GM18498 (cell line): ENCODE measurements at regions not wholly inside any gene's neighbourhood (a gene's known extent, or its start where the extent isn't known, plus 50 kb on each side); places are given as distances from the start of the nearest gene placed in this dataset.

Experiments
- ATAC-seq: cut with Tn5 transposase; IDR thresholded peaks from one replicate; pipeline ENCODE4 v1.9.1; 2021; ENCODE audit warnings: mild to moderate bottlenecking, moderate library complexity; ENCODE audit not compliant: unreplicated experiment

DNA sequence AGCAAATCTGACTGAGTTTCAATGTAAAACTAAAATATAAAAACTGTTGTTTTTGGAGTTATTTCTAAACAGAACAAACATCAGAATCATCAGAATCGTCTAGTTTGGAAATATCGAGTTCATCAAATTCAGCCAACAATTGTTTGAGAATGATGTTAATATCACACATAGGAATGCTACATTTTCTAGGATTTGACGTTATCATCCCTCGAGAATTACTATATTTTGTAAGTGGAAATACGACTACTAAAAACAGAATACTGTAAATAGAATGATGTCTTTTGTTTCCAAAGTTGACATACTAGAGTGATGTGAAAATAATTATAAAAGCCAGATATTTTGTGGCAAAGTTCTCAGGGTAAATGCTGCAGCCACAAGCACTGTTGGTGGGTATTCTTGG lies 805.9 kb downstream of the TLE1 start:
- no peak for ATAC-seq

DNA sequence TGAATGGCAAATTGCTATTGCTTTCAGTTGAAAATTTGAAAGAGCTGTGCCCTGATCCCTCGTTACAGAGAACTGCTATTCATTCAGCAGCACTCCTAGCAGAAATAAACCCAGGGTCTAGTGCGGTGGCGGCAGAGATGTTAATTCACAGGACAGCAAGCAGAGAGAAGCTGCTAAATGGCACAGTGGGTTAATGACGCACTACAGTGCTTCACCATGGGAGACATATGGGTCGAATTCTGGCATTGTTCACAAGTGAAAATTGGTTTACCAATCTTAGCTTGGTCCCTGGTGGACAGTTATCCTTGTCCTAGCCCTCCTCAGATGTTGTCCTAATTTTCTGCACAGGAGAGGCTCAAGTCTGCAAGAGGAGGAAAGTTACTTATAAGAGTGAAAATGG lies 807.4 kb downstream of the TLE1 start:
- no peak for ATAC-seq

DNA sequence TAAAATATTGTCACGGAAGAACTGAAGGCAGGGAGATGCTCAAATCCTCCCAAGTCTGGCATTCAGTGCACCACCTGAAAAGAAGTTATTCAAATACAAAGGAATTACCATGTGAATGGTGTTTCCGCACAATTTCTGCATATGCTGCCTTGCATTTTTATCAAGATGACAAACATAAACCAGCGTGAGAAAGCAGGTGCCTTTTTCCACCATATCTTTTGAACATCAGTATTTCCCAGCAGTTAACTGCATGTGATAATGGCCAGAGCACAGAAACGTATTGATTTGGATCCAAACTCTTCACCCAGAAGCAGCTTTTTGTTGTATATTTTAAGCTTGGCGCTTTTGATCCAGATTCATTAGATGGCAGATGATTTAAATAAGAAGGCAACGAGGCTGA lies 808.0 kb downstream of the TLE1 start:
- no peak for ATAC-seq

DNA sequence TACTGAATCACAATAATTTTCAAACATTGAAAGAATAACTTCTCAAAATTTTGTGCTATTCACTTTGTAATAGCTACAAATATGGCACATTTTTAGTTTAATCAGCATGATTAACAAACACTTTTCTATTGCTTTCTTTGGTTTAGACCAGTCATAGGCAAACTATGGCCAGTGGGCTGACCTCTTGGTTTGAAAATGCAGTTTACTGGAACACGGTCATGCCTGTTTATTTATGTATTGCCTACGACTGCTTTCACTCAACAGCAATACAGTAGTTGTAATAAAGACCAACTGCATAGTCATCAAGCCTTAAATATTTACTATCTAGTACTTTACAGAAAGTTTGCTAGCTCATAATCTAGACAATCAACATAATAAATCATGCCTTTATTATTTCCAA lies 810.8 kb downstream of the TLE1 start:
- ATAC-seq: no peak

- ATAC-seq: no peak
These were observed 813.4 kb downstream of the TLE1 start for GRCh38 chr9:80875947-80876346.

DNA sequence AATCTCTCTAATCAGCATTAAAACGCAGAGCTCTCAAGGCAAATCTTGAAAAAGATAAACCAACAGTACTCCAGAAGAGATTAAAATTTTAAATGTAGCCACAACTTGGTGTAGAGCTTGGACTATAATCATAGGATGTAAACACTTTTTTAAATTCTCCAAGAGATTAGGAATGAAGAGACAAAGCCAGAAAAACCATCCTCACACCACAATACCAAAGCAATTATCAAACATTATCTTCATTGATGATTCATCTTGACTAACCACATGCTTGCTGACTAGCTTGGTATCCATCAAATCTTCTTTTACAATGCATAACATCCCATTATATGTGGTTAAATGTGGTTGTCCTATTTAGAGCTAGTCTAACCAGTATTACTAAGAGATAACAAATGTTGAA lies 815.1 kb downstream of the TLE1 start:
- ATAC-seq: no peak

- ATAC-seq: no peak
These were observed 815.5 kb downstream of the TLE1 start for GRCh38 chr9:80873861-80874260.

DNA sequence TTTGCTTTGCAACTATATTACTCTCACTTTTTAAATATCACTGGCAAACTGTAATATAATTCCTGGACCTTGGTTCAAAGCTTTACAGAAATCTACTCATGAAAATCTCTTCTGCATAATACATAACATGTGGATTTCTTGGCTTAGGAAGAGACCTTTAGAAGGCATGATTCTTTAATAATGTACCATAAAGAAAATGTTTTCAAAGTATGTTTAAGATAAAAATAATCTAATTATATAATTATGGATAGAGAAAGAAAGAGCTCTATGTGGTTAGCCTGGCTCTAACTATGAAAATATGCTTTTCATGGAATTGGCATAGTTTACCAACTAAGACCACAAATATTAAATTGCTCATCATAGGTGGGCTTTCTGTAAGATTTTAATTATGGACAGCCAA lies 817.8 kb downstream of the TLE1 start:
- ATAC-seq: no peak

- ATAC-seq: no peak
These were observed 821.6 kb downstream of the TLE1 start for GRCh38 chr9:80867731-80868130.

DNA sequence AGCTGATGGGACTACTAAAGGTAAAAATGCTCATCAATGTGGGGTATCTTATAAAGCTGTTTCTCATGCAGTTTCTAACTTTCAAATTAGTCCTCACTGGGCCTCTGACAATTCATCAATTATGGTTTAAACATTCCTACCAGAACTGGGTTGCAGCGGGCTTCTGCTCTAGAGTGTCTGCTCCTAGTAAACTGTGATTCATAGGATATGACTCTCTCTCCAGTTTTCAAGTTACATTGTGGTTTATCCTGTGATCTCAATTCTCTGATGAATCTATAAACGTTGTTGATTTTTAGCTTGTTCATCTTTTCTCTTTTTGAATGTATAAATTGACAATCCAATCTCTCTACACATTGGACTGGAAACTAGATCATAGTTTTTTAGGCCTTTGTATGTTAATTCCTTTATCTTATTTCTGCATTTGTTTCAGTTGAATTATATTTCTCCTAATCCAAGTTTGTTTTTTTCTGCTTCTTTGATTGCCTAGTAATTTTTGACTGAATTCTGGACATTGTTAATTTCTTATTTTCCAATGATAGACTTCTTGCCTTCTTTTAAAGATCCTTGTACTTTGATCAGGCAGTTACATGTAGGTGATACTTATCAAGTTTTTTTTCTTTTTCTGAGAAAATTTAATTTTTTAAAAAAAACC lies 822.6 kb downstream of the TLE1 start:
- no peak for ATAC-seq

DNA sequence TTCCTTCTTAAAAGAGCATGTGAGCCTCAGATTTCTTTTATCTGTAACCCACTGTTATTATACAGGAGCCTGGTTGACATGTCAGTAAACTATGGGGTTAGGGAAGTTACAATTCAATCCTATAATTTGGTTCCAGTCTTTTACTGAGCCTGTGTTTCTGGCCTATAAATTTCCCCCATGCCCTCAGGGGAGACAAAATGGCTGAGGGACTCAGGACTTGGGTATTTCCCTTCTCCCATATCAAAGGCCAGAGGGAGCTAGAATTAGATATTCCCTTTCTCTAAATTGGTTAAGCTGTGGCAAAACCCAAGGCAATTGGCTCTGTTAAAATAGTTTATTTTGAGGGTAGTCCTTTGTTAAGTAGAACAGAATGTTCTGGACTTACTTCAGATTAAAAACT lies 823.2 kb downstream of the TLE1 start:
- ATAC-seq: no peak

- no peak for ATAC-seq
These were observed 846.3 kb downstream of the TLE1 start for GRCh38 chr9:80843028-80843427.

- ATAC-seq: no peak
These were observed 847.0 kb downstream of the TLE1 start for GRCh38 chr9:80842389-80842788.

DNA sequence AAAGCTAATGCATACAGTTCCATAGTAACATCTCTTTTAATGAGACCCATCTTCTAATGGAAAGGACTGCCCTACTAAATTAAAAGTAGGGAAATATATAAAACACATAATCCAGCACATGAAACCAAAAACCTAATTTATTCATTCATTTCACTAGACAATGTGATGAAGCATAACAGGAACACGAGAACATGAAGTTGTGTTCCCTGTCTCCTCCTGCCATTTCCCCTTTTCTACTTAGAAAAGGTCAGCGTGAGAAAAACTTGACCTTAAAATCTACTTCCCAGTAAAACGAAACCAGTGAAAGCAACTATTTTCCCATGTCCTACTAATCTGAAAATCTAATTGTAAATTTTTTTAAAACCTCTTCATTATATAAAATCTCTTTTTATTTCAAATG lies 847.5 kb downstream of the TLE1 start:
- ATAC-seq: no peak

DNA sequence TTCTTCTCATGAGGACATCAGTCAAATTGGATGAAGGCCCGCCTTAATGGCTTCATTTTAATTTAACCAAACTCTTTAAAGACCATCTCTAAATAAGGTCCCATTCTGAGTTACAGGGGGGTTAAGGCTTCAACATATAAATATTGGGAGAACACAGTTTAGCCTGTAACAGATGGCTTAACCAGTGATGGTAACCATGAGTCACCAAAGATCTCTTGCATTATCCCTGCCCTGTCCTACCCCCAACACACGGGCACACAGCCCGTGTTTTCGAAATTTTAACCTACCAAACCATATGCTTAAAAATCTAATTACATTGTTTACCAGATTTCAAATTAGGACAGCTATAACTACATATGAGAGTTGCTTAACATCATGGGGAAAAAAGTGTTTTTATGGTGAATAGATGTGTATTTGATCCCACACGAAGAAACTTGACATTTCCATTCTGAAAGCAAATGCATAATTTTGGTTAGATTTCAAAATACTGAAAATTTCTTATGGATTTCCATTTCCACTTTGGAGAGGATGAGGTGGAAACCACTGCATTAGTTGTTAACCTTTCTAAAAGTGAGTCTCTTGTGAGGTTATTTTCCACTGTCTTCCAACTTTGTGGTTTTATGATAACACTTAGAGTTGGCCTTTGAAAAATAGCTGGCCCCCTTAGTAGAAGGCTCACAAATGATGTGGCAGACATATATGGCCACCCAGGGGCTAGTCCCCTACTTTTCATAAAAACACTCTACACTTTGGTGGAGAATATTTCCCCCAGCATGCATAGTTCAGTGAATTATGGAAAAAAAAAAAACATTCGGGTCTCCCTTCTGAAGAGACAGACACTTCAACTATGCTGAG lies 849.3 kb downstream of the TLE1 start:
- ATAC-seq: no peak

DNA sequence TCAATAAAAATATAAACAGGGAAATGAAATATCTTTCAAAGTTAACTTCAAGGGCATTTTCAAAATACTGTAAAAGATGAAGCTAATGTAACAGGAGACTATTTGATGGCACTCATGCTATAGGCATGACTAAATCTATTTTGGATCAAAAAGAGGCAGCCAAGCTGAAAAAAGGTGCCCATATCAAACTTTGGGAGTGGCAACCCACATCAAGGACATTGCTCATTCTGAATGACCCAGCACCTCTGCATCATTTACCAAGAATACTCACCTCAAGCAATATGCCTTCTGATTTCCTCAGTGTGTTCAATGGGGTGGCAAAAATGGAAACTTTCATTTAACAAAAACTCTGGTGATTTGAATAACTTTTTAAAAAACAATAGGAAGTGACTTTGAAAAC lies 853.3 kb downstream of the TLE1 start:
- no peak for ATAC-seq

- ATAC-seq: no peak
These were observed 857.6 kb downstream of the TLE1 start for GRCh38 chr9:80831751-80832150.

DNA sequence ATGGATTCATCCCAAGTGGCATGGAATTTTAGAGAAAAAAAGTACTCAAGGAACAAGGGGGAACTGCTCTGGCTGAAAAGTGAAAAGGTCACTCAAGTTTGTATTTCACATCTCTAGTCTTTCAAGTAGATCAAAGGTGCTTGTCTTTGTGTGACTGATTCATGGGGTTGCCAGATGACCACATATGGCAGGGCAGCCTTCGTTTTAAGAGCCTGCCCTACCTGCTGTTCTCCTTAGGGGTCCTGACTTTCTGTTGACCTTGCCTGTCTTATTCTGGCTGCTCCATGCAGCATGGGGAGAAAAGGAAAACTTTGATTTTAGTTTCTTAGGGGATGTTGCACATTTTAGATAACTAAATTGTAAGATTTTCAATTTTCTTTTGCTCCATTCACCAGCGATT lies 877.7 kb downstream of the TLE1 start:
- ATAC-seq: no peak

- no peak for ATAC-seq
These were observed 878.3 kb downstream of the TLE1 start for GRCh38 chr9:80811003-80811402.

GRCh38 chr9:80806671-80807070 lies 882.7 kb downstream of the TLE1 start:
- ATAC-seq: no peak

GRCh38 chr9:80804873-80805272 lies 884.5 kb downstream of the TLE1 start:
- no peak for ATAC-seq

GRCh38 chr9:80797831-80798688 lies 891.3 kb downstream of the TLE1 start:
- ATAC-seq: no peak
